ENCODE measurements at regions not wholly inside any gene's neighbourhood (a gene's known extent, or its start where the extent isn't known, plus 50 kb on each side); places are given as distances from the start of the nearest gene placed in this dataset.

GRCh38 chr2:183227176-183227575 lies 102.9 kb downstream of the NUP35 start:
- no peak overlapping the region for H3K9ac ChIP-seq
- H3K4me1 ChIP-seq (ENCODE audit: insufficient read depth): no peaks in the 10 kb centered on the region
- H3F3A ChIP-seq (ENCODE audit: insufficient read depth): no peaks in the 10 kb centered on the region
- no peaks in the 10 kb centered on the region for H3K9me3 ChIP-seq (ENCODE audit: low read depth)
- no peaks in the 10 kb centered on the region for H3K27me3 ChIP-seq (replicated peaks; ENCODE audit: insufficient read depth)
- TF ChIP-seq EZH2 (IDR thresholded peaks at IDR 0.05; ENCODE audit: insufficient read depth, poor library complexity, severe bottlenecking) (no peak), EZH2phosphoT487 (IDR thresholded peaks at IDR 0.05; ENCODE audit: insufficient read depth, low read depth) (no peak)
- H3K9me2 ChIP-seq (ENCODE audit: insufficient read depth): no peaks in the 10 kb centered on the region
- no peak overlapping the region for H2AFZ ChIP-seq
- WGBS, 2 experiments (ENCODE audit: low coverage in 1 of 2, low lambda C conversion rate in 2 of 2, missing lambda C conversion rate in 2 of 2): 100% methylated on average over 1 of the region's 1 CpG
- DNase-seq: no peak
- no peak overlapping the region for H3K4me2 ChIP-seq (ENCODE audit: unreplicated experiment)
- no peak overlapping the region for H3K27ac ChIP-seq
- H3K36me3 ChIP-seq (ENCODE audit: low read depth): no peaks in the 10 kb centered on the region
- no peak overlapping the region for H3K4me3 ChIP-seq
- H3K79me2 ChIP-seq (ENCODE audit: insufficient read depth): no peaks in the 10 kb centered on the region
- in situ Hi-C loops (cut with MboI): no loop called here
- no peaks in the 10 kb centered on the region for H4K20me1 ChIP-seq (ENCODE audit: insufficient read depth)

DNA sequence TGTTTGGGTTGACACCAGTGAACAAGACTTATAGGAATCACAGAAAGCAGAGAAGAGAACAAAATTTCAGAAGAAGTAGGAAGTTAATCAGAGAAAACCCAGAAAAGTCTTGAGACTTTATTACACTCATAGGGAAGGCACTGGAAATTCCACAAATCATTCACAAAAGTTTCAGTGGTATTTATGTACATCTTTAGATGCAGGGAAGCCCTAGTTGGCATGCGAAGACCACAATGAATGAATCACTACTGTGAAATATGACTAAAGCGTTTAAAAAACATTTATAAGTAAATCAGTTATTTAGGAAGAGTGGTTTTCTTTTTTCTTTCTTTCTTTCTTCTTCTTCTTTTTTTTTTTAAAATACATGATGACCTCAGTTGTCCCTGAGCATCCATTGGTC lies 105.1 kb downstream of the NUP35 start:
- no peaks in the 10 kb centered on the region for H4K20me1 ChIP-seq (ENCODE audit: insufficient read depth)
- H3K4me2 ChIP-seq (ENCODE audit: unreplicated experiment): no peak overlapping the region
- H3K36me3 ChIP-seq (ENCODE audit: low read depth): no peaks in the 10 kb centered on the region
- no peaks in the 10 kb centered on the region for H3K4me1 ChIP-seq (ENCODE audit: insufficient read depth)
- H3K79me2 ChIP-seq (ENCODE audit: insufficient read depth): no peaks in the 10 kb centered on the region
- WGBS, 2 experiments (ENCODE audit: low coverage in 1 of 2, low lambda C conversion rate in 2 of 2, missing lambda C conversion rate in 2 of 2): 85 to 93% methylated on average over 2 of the region's 2 CpGs
- no peak overlapping the region for H3K4me3 ChIP-seq
- no peaks in the 10 kb centered on the region for H3K27me3 ChIP-seq (replicated peaks; ENCODE audit: insufficient read depth)
- TF ChIP-seq EZH2 (IDR thresholded peaks at IDR 0.05; ENCODE audit: insufficient read depth, poor library complexity, severe bottlenecking): no peak
- TF ChIP-seq EZH2phosphoT487 (IDR thresholded peaks at IDR 0.05; ENCODE audit: insufficient read depth, low read depth): no peak
- H2AFZ ChIP-seq: no peak overlapping the region
- in situ Hi-C loops (cut with MboI): no loop called here
- peak; percentile 12 for DNase-seq
- H3K9me3 ChIP-seq (ENCODE audit: low read depth): no peaks in the 10 kb centered on the region
- no peaks in the 10 kb centered on the region for H3F3A ChIP-seq (ENCODE audit: insufficient read depth)
- no peak overlapping the region for H3K9ac ChIP-seq
- H3K27ac ChIP-seq: no peak overlapping the region
- H3K9me2 ChIP-seq (ENCODE audit: insufficient read depth): no peaks in the 10 kb centered on the region

GRCh38 chr2:183232161-183232865 lies 108.1 kb downstream of the NUP35 start:
- H3K79me2 ChIP-seq (ENCODE audit: insufficient read depth): no peaks in the 10 kb centered on the region
- peak; percentile 3 for DNase-seq

DNA sequence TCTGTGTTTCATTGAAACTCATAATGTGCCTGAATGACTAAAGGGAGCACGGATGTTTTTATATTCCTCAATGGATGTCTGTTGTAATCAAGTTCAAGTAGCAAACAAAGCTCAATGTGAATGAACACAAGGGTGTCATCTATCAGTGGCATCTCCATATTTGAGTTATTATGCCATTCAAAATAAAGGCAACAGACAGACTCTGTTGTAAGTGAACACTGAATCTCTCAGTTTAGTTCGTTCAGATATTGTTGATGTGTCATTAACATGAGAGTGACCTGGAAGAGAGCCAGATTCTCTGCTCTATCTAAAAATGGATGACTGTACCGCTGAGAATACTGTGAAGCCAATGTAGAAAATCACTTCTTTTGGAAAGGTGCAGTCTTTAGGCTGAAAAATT lies 118.7 kb downstream of the NUP35 start:
- in situ Hi-C loops (cut with MboI): no loop called here
- DNase-seq: peak; percentile 44
- WGBS, 2 experiments (ENCODE audit: low coverage in 1 of 2, low lambda C conversion rate in 2 of 2, missing lambda C conversion rate in 2 of 2): 64 to 68% methylated on average over 3 of the region's 3 CpGs

More at GRCh38 chr2:183232161-183232865, 108.1 kb downstream of the NUP35 start:
- in situ Hi-C loops (cut with MboI): no loop called here
- Histone ChIP-seq H4K20me1 (ENCODE audit: insufficient read depth) (no peaks in the 10 kb centered on the region), H3K4me1 (ENCODE audit: insufficient read depth) (no peaks in the 10 kb centered on the region), H3K27me3 (replicated peaks; ENCODE audit: insufficient read depth) (no peaks in the 10 kb centered on the region), H3K9me3 (ENCODE audit: low read depth) (no peaks in the 10 kb centered on the region), H3K27ac (no peak overlapping the region), H3K9me2 (ENCODE audit: insufficient read depth) (no peaks in the 10 kb centered on the region), H3K4me2 (ENCODE audit: unreplicated experiment) (no peak overlapping the region), H3K4me3 (no peak overlapping the region), H3K9ac (no peak overlapping the region), H3F3A (ENCODE audit: insufficient read depth) (no peaks in the 10 kb centered on the region), H3K36me3 (ENCODE audit: low read depth) (no peaks in the 10 kb centered on the region), H2AFZ (no peak overlapping the region)
- TF ChIP-seq EZH2phosphoT487 (IDR thresholded peaks at IDR 0.05; ENCODE audit: insufficient read depth, low read depth) (no peak), EZH2 (IDR thresholded peaks at IDR 0.05; ENCODE audit: insufficient read depth, poor library complexity, severe bottlenecking) (no peak)
- 13 to 14% methylated on average over 1 of the region's 1 CpG for WGBS, 2 experiments (ENCODE audit: low coverage in 1 of 2, low lambda C conversion rate in 2 of 2, missing lambda C conversion rate in 2 of 2)

More for the DNA sequence above, 118.7 kb downstream of the NUP35 start:
- H3K4me3 ChIP-seq: no peak overlapping the region
- H3F3A ChIP-seq (ENCODE audit: insufficient read depth): no peaks in the 10 kb centered on the region
- no peak overlapping the region for H2AFZ ChIP-seq
- H3K9ac ChIP-seq: no peak overlapping the region
- no peaks in the 10 kb centered on the region for H4K20me1 ChIP-seq (ENCODE audit: insufficient read depth)
- no peaks in the 10 kb centered on the region for H3K9me3 ChIP-seq (ENCODE audit: low read depth)
- H3K27me3 ChIP-seq (replicated peaks; ENCODE audit: insufficient read depth): no peaks in the 10 kb centered on the region
- H3K36me3 ChIP-seq (ENCODE audit: low read depth): no peaks in the 10 kb centered on the region
- TF ChIP-seq EZH2 (IDR thresholded peaks at IDR 0.05; ENCODE audit: insufficient read depth, poor library complexity, severe bottlenecking): no peak
- no peak for TF ChIP-seq EZH2phosphoT487 (IDR thresholded peaks at IDR 0.05; ENCODE audit: insufficient read depth, low read depth)
- H3K27ac ChIP-seq: no peak overlapping the region
- no peaks in the 10 kb centered on the region for H3K79me2 ChIP-seq (ENCODE audit: insufficient read depth)
- no peak overlapping the region for H3K4me2 ChIP-seq (ENCODE audit: unreplicated experiment)
- no peaks in the 10 kb centered on the region for H3K9me2 ChIP-seq (ENCODE audit: insufficient read depth)
- H3K4me1 ChIP-seq (ENCODE audit: insufficient read depth): no peaks in the 10 kb centered on the region

Data from GM23248 (cell line).